Activated T-cell treated with anti-CD3 and anti-CD28 coated beads for 1 hour (primary cell): ENCODE measurements at regions not wholly inside any gene's neighbourhood (a gene's known extent, or its start where the extent isn't known, plus 50 kb on each side); places are given as distances from the start of the nearest gene placed in this dataset.
"Not testable (repeated sequence)": the region's sequence is repeated elsewhere in the genome, so short reads cannot be mapped to it uniquely, and the experiment has no call there.

Experiments
- DNase-seq: peaks from one replicate; pipeline ENCODE4 v3.0.0-alpha.2; 2020; ENCODE audit warnings: low read depth

DNA sequence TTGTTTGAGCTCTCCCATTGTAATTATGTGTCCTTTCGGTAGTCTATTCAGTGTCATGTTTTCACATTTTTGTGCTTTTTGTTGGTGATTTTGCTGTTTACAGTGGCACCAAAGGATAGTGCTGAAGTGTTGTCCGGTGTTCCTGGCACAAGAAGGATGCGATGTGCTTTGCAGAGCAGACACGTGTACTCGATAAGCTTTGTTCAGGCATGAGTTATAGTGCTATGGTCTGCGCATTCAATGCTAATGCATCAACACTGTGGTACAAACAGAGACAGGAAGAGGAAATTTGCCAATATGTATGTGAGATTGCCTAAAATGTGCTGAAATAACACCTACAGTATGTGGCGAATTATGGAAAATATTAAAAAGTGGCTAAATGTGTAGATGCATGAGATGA lies 913.4 kb upstream of the ACO1 start:
- no peak for DNase-seq

GRCh38 chr9:31486630-31487029 lies 897.8 kb upstream of the ACO1 start:
- no peak for DNase-seq

GRCh38 chr9:31490551-31491106 lies 893.8 kb upstream of the ACO1 start:
- no peak for DNase-seq

GRCh38 chr9:31492229-31492628 lies 892.2 kb upstream of the ACO1 start:
- no peak for DNase-seq

DNA sequence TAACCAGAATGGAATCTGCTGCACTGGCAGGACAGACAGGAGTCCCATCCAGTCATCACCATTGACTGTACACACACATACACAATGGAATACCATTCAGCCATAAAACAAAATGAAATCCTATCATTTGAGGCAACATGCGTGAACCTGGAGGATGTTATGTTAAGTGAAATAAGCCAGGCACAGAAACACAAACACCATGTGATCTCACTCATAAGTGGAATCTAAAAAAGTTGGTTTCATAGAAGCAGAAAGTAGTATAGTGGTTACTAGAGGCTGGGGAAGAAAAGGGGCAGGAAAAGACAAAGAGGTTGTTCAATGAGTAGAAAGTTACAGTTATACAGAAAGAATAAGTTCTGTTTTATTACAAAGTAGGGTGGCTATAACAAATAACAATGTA lies 884.0 kb upstream of the ACO1 start:
- no peak for DNase-seq

GRCh38 chr9:31519011-31519410 lies 865.4 kb upstream of the ACO1 start:
- no peak for DNase-seq

- DNase-seq = no peak
Measured at GRCh38 chr9:31519424-31519823, 865.0 kb upstream of the ACO1 start.

DNA sequence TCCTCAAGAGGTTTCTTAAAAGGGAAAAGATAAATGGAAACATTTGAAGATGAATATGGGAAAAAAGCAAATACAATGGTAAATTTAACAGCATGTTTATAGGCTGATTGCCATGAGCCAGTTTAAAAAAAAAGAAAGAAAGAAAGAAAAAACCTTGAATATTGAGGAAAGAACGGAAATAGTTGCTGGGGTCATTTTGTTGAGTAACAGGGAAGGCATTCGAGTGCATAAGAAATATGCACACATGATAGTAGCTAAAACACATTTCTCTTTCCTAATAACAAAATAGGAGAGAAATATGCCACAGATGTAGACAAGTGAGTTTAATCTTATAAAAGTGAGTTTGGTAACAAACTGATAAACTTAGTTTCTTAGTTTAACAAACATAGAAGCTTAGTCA lies 864.6 kb upstream of the ACO1 start:
- no peak for DNase-seq

DNA sequence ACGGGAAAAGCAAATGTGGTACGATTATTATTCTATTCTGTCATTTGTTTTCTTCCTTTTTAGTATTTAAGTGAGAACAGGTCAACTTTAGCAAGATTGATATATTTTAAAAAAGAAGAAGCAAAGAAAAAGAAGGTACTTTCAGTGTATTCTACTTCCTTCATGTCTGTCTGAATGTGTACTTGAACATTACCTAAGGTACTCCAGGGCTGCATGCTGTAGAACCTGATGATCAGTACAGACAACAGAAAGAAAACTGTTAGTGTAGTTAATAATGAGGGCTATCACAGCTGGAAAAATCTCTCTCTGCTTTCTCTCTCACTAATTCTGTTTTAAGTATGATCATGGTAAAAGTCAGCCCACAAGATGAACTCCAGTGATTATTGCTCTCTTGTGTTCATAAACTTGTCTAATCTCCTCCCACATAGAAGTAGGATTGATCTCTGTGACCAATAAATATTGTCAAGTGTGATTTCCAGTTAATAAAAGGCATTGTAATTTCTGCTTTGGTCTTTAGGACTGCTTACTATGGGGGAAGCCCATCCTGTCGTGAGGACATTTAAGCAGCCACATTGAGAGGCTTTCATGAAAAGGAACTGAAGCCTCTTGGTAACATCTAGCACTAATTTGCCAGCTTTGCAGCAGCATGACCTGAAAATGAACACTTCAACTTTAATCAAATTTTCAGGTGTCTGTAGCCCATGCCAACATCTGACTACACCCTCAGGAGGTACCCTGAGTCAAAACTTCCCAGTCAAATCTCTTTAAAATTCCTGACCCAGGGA lies 864.0 kb upstream of the ACO1 start:
- DNase-seq = no peak

DNA sequence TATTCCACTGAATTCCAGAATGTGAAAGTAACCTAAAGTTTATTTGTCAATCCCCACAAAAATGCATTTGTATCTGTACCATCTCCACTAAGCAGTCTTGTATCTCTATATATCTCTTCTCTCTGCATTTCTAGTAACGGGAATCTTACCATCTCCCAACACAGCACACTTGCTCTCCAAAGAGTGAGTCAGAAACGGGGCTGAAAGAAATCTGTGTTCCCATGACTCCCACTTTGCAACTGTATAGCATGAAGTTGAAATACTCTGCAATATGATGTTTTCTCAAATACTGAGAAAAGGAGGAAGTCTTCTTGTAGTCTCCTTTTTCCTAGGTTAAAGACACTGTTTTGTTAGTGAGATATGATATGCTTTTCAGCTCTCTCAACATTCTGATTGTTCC lies 848.8 kb upstream of the ACO1 start:
- no peak for DNase-seq

DNA sequence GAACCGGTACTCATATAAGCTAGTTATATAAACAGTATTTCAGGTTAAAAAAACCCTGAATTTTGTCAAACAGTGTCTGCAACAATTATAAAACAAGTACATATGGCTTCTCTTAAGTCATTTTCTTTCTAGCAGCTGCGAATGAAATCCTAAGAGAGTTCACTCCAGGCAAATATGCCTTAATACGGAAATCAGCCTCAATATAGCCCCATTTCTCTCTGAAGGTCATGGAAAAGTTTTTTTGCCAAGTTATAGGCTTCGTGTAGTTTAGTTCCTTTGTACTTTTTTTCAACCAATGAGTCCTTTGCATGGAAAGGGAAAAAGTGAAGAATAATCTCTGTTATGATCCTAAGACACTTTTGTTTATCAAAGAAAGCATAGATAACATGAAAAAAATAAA lies 848.0 kb upstream of the ACO1 start:
- DNase-seq = no peak

- DNase-seq = no peak
Measured at GRCh38 chr9:31541721-31542281, 842.6 kb upstream of the ACO1 start.

DNA sequence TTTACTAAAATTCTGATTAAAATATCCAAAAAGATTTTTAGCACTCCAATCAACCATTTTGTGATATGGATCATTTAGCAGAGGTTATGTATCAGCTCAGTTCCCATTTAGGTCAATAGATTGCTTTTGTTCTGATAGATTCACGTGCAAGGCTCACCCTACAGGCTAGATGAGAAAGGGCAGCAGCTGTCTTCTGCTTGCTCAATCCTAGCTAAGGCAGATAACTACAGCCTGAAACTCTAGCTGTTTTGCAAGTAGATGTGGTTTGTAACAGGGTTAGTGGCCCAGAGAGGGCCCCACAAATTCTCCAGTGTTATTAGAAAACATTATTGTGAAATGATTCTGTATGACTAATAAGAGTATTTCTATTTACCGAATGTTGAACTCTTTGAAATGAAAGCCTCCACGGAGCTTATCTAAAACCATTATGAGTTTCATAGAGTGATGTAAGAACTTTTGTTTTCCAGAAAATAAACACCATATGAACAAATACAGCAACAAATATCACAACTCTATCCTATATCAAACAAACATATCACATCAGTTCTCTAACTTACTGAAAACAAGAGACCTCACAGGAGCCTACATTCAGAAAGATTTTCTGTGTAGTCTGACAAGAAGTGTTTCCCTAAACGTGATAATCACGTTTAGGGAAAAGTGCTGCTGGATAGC lies 841.9 kb upstream of the ACO1 start:
- DNase-seq = peak; percentile 2

DNA sequence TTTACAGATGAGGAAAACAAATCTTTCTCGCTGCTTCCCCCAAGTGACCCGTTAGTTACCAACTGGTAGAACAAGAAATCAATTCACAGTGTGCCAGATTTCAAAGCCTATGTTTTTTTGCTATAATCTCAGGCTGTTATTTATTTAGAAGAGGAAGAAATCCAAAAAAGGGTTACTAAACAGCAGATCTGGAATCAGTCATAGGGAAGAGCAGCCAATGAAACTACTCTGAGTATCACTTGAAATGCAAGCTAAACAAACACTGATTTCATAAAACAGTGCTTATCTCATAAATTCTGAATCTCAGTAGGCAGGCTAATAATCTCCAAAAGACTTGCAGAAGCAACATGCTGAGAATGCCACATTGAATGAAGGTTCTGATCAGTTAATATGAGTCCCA lies 829.5 kb upstream of the ACO1 start:
- no peak for DNase-seq

- no peak for DNase-seq
Measured at GRCh38 chr9:31556667-31557463, 827.6 kb upstream of the ACO1 start.

DNA sequence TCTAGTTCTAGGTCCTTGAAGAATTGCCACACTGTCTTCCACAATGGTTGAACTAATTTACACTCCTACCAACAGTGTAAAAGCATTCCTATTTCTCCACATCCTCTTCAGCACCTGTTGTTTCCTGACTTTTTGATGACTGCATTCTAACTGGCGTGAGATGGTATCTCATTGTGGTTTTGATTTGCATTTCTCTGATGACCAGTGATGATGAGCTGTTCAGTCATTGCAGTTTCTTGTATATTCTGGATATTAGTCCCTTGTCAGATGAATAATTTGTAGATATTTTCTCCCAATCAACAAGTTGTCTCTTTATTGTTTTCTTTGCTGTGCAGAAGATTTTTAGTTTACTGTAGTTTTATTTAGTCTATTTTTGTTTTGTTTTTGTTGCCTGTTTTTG lies 812.3 kb upstream of the ACO1 start:
- DNase-seq = not testable (repeated sequence)

DNA sequence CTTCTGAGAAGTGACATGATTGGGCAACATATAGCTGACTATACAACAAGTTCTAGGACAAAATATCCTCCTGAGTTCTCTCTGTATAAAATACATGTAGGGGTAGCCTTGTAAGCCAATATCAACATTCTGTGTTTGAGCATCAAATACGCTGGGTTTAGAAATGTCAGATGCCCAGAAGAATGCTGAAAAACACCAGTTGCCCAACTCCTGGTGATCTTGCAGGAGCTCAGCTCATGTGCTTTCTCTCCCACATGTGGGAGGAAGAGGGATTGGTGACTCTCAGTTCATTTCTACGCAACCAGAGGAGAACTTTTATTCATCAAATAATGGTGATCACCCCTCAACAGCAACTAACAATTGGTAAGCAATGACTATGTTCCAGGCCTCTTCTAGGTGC lies 810.9 kb upstream of the ACO1 start:
- no peak for DNase-seq

DNA sequence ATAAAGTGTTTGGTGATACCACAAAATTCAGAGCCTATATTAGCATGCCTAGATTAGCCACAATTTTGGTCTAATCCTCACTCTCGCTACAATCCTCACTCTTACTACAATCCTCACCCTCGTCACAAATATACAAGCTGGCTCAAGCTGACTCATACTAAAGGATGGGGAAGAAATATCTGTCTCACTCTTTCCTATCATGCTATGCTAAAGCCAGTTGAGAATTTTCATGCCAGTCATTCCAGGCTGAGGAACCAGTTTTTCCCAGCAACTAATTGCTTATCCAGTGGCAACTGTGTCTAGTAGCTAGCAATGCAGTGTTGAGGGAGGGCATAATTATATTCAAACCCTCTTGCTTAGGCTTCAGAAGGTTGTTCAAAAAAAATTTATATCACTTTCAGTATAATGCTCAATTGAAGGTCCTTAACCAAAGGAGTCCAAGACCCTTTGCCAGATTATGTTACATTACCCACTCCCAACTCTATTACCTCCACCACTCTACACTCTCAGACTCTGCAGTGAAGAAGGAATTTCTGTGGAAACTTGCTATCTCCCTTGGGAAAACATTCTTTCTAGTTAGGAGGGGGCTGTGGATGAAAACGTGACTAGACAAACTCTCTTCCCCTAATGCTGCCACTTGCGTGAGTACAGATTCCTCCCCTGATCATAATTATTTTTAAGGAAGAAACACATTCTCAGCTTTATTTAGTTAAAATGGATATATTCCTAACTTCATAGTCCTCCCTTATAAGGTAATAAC lies 810.3 kb upstream of the ACO1 start:
- no peak for DNase-seq

- no peak for DNase-seq
Measured at GRCh38 chr9:31582071-31582470, 802.4 kb upstream of the ACO1 start.

- DNase-seq = no peak
Measured at GRCh38 chr9:31582561-31582960, 801.9 kb upstream of the ACO1 start.

GRCh38 chr9:31585158-31585557 lies 799.3 kb upstream of the ACO1 start:
- DNase-seq = no peak

- DNase-seq = no peak
Measured at GRCh38 chr9:31587146-31587545, 797.3 kb upstream of the ACO1 start.
